HG02943 (cell line): ENCODE measurements at regions not wholly inside any gene's neighbourhood (a gene's known extent, or its start where the extent isn't known, plus 50 kb on each side); places are given as distances from the start of the nearest gene placed in this dataset.
"Not testable (repeated sequence)": the region's sequence is repeated elsewhere in the genome, so short reads cannot be mapped to it uniquely, and the experiment has no call there.

Source experiments
- ATAC-seq: cut with Tn5 transposase; IDR thresholded peaks from one replicate; pipeline ENCODE4 v1.9.1; 2021; ENCODE audit warnings: mild to moderate bottlenecking, low read depth, moderate library complexity; ENCODE audit not compliant: unreplicated experiment

DNA sequence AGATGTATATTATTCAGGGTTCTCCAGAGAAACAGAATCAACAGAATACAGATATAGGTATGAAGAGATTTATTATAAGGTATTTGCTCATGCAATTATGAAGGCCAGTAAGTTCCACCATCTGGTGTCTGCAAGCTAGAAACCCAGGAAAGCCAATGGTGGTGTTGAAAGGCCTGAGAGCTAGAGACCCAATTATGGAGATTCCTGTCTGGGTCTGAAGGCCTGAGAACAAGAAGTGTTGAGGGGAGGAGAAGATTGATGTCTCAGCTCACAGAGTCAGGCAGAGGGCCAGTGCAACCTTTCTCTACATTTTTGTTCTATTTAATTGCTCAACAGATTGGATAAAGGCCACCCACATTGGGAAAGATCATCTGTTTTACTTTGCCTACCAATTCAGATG, 524.2 kb upstream of the CRIM1 start:
- ATAC-seq: no peak

DNA sequence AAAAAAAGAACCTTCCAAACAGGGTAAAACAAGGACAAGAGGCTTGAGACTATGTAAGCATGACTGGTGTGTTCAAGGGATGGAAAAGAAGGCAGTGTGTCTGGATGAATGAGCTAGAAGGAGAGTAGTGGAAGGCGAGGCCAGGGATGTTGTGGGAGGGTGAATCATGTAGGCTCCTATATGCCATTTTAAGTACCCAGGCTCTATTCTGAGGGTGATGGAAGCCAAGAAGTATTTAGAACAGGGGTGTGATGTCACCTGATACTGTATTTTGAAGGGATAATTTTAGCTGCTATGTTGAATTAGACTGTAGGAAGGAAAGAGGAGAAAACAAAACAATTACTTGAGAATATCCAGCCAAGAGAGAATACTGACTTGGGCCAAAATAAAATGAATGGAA, 524.7 kb upstream of the CRIM1 start:
- ATAC-seq: no peak

DNA sequence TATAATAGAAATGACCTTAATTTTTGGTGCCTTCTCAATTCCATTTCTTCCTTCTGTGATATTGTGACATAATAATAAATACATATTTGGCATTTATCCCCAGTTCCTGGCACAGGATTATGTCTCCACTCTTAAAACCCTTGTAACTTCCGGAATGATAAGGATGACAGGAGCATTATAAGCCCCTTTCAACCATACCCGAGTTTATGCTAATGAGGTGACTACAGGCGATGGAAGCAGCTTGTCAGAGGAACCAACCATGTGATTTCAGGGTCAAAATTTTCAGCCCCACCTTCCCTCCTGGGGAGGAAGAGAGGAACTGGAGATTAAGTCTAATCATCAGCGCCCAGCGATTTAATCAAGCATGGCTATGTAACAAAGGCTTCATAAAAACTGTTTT, 528.5 kb upstream of the CRIM1 start:
- no peak for ATAC-seq

DNA sequence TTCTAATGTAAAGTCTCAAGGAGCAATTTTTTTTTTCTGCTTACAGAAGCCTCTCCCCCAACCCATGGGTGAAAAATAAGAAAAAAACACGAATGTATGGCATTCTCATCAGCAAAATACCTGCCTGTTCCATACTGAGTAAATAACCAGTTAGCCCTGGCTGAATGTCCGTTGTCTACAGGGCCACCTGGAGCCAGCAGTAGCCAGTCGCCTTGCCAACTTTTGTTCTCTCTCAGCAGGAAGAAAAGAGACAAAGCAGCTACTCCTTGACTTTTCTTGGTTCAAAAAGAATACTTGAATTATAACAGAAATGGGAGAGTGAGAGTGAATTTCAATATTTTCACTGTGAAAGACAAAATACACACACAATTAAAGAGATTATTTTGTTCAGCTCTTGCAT, 532.9 kb upstream of the CRIM1 start:
- no peak for ATAC-seq

DNA sequence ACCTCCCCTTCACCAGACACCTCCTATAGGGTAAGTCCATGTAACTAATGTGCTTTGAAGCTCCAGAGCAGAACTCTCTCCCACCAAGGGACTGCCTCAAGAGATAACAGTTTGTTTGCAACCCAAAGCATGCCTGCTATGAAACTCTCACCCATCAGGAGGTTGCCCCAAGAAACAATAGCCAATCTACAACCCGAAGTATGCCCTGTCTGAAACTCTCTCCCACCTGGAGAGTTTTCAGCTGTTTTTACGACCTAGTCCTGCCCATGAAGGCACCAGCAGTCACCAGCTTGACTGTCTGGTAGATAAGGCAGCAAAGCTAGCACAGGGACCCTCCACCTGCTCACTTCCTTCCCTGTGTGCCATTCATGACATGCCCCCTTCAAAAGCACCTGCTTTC, 533.9 kb upstream of the CRIM1 start:
- ATAC-seq: no peak

DNA sequence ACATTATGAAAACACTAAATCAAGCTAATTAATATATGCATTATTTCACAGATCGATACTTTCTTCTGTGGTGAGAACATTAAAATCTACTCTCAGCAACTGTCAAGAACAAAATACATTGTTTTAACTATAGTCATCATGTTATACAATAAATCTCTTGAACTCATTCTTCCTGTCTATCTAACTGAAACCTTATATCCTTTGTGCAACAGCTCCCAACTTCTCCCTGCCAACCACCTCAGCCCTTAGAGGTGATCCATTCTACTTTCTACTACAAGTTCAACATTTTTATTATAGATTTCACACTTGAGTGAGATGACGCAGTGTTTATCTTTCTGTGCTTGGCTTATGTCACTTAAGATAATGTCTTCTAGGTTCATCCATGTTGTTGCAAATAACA, 535.2 kb upstream of the CRIM1 start:
- no peak for ATAC-seq

DNA sequence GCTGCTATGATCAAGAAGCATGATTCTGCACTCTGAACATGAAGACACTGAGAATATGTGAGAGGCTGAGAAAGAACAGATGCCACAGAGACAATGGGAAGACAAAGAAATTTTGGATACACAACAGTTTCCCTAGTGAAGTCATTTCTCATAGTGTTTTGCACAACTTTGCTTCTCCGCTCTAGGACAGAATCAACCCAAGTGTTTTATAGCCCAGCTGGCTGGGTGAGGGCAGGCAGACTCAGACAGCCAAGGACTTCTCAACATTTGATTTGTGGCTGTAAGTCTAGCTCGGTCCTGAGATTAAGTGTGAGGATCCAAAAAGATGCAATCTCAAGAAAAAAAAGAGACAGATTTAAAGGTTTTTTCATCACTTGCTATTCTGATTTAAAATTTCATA, 536.5 kb upstream of the CRIM1 start:
- ATAC-seq: no peak

DNA sequence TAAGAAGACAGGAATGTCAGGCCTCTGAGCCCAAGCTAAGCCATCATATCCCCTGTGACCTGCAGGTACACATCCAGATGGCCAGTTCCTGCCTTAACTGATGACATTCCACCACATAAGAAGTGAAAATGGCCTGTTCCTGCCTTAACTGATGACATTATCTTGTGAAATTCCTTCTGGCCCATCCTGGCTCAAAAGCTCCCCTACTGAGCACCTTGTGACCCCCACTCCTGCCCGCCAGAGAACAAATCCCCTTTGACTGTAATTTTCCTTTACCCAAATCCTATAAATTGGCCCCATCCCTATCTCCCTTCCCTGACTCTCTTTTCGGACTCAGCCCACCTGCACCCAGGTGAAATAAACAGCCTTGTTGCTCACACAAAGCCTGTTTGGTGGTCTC, 537.2 kb upstream of the CRIM1 start:
- not testable (repeated sequence) for ATAC-seq

DNA sequence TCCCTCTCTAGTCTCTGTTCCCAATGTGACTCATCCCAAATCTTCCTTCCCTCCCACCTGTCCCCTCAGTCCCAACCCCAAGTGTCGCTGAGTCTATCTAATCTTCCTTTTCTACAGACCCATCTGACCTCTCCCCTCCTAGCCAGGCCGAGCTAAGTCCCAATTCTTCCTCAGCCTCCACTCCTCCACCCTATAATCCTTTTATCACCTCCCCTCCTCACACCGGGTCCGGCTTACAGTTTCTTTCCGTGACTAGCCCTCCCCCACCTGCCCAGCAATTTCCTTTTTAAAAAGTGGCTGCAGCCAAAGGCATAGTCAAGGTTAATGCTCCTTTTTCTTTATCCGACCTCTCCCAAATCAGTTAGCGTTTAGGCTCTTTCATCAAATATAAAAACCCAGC, 541.0 kb upstream of the CRIM1 start:
- ATAC-seq: not testable (repeated sequence)

DNA sequence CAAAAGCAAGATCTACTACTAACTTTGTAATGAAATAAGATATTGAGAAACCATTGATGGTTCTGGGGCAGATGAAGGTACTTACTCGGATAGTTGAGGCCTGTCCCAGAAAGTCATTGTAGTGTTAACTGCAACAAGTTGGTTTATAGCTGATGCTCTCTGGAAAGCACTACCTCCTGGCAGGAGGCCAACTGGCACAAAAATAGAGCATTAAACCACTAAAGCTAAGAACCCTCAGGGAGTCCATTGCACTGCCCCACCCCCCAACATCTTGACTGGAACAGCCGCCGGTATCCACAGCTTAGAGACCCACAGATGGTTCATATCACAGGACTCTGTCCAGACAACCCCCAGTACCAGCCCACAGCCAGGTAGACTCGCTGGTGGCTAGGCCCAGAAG, 552.5 kb upstream of the CRIM1 start:
- ATAC-seq: no peak

DNA sequence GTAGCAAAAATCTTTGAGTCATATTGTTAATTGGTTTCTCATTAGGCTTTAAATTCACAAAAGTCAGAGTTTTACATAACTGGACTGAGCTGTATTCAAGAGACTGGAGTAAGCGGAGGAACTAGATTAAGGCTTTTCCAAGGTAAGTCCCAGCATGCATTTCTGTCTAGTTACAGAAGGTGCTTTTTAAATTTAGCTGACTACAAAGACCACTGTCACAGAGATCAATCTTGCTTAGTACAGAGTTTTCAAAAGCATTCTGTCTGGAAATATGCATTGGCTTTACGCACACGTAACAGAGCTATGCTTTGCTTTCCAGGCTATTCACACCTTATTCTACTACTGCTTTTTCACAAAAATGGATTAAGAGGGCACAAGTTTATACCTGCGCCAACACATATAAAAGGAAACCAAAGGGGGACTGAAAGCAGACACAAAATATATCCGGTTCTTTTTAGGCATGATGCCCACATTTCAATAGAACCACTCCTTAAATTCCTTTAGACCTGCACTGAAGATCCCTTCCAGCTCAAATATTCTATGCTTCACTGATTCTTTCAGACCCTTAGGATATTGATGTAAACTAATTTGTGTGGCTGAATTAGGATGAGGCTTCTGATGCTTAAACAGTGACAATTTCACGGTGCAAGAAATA, 560.7 kb upstream of the CRIM1 start:
- ATAC-seq: no peak

DNA sequence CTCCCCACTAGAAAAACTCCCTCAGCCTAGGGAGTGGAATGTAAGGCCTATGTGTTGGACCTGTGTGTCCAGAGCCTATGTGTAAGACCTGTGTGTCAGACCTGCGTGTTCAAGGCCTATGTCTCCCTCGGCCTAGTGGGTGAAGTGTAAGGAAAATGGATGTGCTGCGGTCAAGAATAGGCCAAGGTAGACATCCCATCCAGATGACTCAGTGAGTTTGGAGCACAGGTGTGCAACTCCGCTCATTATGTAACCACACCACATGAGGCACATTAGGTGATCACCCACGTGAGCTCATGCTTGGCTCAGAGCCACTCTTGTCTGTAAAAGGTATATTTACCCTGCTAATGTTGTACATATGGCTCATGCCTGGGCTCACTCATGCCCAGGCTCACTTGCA, 565.3 kb upstream of the CRIM1 start:
- no peak for ATAC-seq

DNA sequence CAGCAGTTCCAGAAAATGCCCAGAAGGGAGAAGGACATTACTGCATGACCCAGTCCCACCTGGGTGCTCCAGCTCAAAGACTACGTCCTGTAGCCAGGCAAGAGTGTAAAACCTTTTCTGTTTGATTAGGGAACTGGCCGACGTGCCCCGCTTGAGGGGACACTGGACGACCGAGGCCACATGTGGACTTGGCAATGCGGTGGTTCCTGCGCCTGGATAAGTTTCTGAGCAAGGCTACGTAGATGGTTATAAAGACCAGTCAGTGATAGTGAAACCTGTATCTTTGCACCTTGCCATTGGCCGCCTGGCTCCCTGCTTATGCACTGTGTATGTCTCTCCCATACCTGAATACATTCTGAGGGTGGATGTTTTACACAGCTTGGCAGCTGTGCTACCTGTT, 567.0 kb upstream of the CRIM1 start:
- no peak for ATAC-seq

DNA sequence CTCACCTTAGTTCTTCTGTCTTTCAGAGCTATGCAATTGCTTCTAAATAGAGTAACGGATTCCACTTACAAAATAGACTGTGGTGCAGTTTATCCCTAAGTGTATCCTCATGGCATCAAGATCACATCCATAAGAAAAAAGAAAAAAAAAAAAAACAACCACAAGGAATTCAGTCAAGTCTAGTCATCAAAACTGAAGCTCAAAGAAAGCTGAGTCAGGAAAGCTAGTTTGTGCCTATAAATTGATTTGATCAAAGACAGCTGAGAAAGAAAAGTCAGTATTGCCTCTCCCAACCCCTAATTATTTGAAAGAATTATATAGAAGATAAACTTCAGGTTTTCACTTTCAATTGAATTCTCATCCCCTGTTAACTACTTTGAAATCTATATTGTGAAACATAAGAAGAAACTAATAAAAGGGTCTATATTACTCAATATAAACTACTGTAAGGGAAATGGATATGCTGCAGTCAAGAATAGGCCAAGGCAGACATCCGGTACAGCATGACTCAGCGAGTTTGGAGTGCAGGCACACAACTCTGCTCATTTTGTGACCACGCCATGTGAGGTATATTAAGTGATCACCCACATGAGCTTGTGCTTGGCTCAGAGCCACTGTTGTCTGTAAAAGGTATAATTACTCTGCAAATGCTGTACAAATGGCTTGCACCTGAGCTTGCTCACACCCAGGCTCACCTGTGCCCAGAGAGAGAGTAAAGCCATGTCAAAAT, 568.1 kb upstream of the CRIM1 start:
- ATAC-seq: no peak

DNA sequence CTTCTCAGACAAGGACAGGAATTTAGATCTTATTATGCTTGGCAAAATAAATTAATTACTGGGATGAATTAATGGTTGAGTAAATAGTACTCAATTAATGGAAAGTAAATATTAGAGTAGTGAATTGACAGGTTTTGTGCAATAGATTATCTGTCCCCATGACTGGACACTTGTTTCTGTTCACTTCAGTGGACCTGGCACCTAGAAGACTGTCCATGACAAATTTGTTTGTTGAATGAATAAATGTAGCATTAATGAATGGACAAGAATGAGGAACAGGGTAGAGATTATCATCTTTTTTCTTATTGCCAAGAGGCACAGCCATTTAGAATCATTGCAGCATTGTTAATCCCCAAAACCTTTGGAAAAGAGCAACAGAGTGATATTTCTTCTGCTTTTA, 570.0 kb upstream of the CRIM1 start:
- ATAC-seq: no peak

DNA sequence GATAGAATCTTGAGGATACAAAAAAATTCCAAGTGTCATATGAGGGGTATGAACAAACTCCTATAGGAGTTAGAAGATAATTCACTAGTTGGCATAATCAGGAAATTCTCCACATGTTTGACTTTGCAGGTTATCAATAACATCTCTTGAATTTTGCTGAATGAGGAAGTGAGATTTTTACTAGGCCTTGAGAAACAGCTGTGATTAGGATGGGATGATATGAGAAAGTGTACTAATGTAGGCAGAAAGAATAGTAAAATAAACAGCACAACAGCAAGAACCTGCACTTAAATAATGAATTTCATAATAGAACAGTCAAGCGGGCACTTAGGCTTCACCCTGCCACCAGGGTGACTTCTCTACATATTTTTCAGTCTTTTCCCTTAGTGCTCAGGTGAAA, 570.8 kb upstream of the CRIM1 start:
- no peak for ATAC-seq

DNA sequence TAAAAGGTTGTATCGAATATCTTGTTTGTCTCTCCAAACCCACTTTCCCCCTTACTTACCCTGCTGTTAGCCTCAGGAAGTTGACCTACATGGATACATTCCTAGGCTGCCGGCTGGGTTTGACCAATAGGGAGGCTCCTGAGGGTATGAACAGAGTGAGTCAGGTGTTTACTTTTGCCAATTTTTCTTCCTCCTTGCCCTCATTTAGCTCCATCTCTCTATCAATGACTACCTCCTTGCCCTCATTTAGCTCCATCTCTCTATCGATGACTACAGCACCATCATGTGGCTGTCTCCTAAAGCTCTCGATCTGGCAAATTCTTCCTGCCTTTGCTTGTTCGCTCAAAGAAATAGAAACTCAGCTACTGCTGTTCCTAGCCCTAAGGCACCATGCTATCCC, 571.9 kb upstream of the CRIM1 start:
- ATAC-seq: no peak

DNA sequence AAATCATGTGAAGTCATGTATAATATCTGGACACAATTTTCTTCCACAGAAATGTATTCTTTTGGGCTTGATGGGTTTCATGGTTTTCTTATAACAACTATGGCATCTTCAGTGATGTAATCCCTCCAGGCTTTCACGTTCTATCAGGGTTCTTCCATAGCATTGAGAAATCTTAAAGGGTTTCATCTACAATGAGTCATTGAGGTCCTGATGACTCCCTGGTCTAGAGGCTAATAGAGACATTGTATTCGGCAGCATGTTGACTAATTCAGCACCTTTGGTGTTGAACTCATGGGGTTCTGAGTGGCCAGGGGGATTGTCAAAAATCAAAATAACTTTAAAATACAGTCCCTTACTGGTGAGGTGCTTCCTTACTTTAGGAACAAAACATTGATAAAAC, 614.0 kb upstream of the CRIM1 start:
- ATAC-seq: no peak

DNA sequence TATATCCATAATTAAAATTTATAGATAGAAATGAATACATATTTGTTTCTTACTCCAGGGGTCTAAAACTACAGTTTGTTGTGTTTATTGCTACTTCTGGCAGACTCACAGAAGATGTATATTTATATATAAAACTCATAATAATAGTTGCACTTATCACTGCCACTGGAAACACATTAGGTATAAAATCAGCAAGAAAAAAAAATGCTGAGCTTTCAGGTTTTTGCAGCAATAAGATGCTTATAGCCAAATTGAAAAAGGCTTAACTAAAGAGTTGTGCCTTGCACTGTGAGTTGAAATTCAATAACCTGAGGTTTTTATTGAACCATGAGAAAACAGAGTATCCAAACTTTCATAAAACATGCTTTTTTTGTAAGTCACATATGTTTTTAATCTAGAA, 623.9 kb upstream of the CRIM1 start:
- ATAC-seq: no peak

DNA sequence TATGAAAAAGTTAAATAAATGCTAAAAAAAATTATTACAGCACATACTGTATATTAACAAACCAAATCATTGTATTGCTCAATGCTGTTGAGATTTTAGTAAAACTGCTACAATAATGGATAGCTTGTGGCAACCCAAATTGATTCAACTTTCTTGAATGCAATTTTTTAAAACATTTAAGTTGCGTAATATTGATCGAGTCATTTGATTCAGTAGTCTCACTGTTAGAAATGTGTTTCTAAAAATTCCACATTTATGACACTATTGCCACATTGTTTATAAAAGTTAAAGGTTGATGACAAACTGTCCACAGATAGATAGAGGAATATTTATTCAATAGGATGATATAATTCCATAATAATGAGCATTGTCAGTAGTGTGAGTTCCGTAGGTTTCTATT, 640.7 kb upstream of the CRIM1 start:
- ATAC-seq: no peak

DNA sequence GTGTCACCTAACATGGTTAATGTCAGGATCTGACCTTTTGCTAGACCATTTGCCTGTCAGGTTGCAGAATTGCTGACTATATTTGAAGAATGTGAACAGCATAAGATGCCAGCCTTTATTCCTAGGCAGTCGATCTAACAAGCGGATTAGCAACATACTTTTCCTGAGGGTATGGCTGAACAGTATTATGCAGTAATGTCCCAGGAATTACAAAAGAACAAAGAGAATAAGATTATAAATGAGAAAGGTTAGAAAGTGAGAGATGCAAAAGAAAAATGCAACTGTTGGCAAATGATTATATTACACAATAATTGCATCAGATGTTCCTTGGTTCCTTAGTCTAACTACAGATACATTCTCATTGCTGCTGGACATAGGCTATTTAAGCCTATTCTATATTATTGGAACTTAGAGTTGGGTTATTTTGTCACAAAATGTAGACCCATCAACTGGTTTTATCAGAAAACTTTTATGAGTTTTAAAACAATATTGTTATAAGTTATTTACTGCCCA, 647.1 kb upstream of the CRIM1 start:
- no peak for ATAC-seq

DNA sequence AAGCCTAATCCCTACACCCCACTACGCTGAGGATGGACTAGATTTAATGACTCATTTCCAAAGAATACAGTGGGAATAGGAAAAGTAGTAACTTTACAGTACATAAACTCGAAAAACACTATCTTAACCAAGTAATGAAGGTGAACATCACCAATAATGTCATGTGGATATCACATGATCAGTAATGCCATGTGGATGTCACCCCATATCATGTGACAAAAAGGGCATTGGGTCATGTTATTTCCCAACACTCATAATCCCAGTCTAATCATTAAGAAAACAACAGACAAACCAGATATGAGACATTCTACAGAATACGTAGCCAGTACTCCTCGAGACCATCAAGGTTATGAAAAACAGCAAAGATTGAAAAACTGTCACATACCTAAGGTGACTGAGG, 667.3 kb upstream of the CRIM1 start:
- no peak for ATAC-seq
